ENCODE measurements at regions not wholly inside any gene's neighbourhood (a gene's known extent, or its start where the extent isn't known, plus 50 kb on each side); places are given as distances from the start of the nearest gene placed in this dataset.

GRCh38 chr11:109821511-109821910 lies 271.7 kb upstream of the ZC3H12C start:
- ChIA-PET POLR2A (no interaction called here), SMC1A (ENCODE audit: uncharacterized antibody, unreplicated experiment) (interaction anchor here (1.1 to 1.3 kb wide), 2 partner anchors 9 to 31 kb away, joined by 4 read pairs; no protein-coding TSS in a partner anchor), CTCF (interaction anchor here (1.5 to 1.6 kb wide), 2 partner anchors 11 to 118 kb away, joined by 3 to 4 read pairs; no protein-coding TSS in a partner anchor), RAD21 (ENCODE audit: unreplicated experiment) (no interaction called here)
- no peak for TF ChIP-seq EGR1 (IDR thresholded peaks at IDR 0.05; ENCODE audit: borderline replicate concordance in 1 of 2, low read depth in 2 of 2, low read length in 2 of 2)
- TF ChIP-seq ZNF24 (IDR thresholded peaks at IDR 0.05) = no peak
- no peak for TF ChIP-seq ZBTB33 (IDR thresholded peaks at IDR 0.05)
- TF ChIP-seq POLR2AphosphoS5 (IDR thresholded peaks at IDR 0.05; ENCODE audit: low read length) = no peak
- TF ChIP-seq ZNF384 (IDR thresholded peaks at IDR 0.05; ENCODE audit: borderline replicate concordance, low read depth, low read length) = no peak
- TF ChIP-seq ZNF207 (IDR thresholded peaks at IDR 0.05; ENCODE audit: borderline replicate concordance) = no peak
- no peak for FAIRE-seq
- no peak for DNase-seq (ENCODE audit: low read depth, low spot score)
- in situ Hi-C loops (cut with MboI) (no loop called here), intact Hi-C loops (cut with micrococcal nuclease; ENCODE audit: unreplicated experiment) (no loop called here)
- Histone ChIP-seq H3K4me1 (ENCODE audit: control insufficient read depth, insufficient read depth, low read length) (no peaks in the 10 kb centered on the region), H3K9ac (ENCODE audit: control insufficient read depth, insufficient read depth, low read length) (no peak overlapping the region), H2AFZ (ENCODE audit: control insufficient read depth, low read depth, low read length) (no peak overlapping the region), H3K27me3 (replicated peaks in 1 of 2; ENCODE audit: control insufficient read depth in 2 of 2, insufficient read depth in 2 of 2, low read length in 1 of 2) (no peaks in the 10 kb centered on the region), H3K79me2 (ENCODE audit: control insufficient read depth, insufficient read depth, low read length) (no peaks in the 10 kb centered on the region), H3K4me3 (no peak overlapping the region), H3K36me3 (ENCODE audit: control insufficient read depth in 2 of 2, insufficient read depth in 2 of 2, low read length in 1 of 2) (no peaks in the 10 kb centered on the region), H3K27ac (ENCODE audit: control insufficient read depth, insufficient read depth) (no peak overlapping the region), H3K9me3 (replicated peaks; ENCODE audit: control insufficient read depth, insufficient read depth, low read length) (no peaks in the 10 kb centered on the region), H4K20me1 (ENCODE audit: control insufficient read depth, insufficient read depth) (no peaks in the 10 kb centered on the region), H3K4me2 (ENCODE audit: control insufficient read depth, insufficient read depth) (no peak overlapping the region)
- no peak for ATAC-seq
- WGBS (ENCODE audit: insufficient coverage, insufficient replicate concordance, low lambda C conversion rate, missing lambda C conversion rate) = 2% methylated on average over 2 of the region's 2 CpGs
- BruUV-seq (replicated peaks) = no TSS peak
